T follicular helper cell (primary cell): ENCODE measurements at regions not wholly inside any gene's neighbourhood (a gene's known extent, or its start where the extent isn't known, plus 50 kb on each side); places are given as distances from the start of the nearest gene placed in this dataset.

Experiments
- DNase-seq: peaks from one replicate; pipeline ENCODE4 v3.0.0-alpha.2; 2020; ENCODE audit warnings: low read depth

GRCh38 chr9:18394847-18395351 is 79.1 kb upstream of the ADAMTSL1 start:
- no peak for DNase-seq

DNA sequence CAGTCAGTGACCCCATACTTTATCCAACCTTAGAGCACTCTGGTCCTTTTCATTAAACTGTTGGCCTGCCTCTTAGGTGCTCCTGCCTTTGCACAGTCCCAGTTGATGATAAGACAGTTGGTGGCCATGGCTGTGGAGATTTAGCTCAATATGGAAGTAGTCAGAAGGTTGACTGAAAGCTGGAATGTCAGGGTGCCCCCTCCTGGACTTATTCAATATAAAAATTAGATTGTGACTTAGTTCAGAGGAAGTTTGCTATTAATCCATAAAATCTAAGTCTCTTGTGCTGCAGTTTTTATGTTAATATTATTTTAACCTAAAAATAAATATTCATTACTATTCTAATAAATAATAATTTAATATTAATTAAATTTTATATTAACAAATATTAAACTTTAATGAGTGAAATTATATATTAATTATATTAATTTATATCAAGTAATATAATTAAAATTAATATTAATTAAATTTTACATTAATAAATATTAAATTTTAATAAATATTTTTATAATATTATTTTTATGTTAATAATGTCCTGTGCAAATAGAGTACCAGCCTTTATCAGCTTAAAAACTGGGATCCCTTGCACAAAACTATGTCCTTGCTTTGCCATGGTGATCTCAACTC is 77.7 kb upstream of the ADAMTSL1 start:
- no peak for DNase-seq

DNA sequence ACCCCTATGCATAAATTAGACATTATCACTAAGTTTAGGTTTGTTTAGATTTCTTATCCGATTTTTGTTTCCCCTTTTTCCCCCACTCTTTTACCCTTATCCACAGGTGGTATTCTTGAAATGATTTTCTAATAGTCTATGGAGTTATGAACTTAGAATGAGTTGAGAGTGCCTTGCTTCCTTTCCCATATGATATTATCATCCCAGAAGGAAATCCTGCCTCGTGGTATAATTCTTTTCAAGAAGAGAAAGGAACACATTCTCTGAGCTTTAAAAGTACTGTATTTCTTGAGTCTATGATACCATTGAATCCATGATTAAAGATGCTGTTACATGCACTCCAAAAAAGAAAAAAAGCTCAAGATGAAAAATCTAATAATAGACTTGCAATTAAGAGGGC is 76.9 kb upstream of the ADAMTSL1 start:
- no peak for DNase-seq

DNA sequence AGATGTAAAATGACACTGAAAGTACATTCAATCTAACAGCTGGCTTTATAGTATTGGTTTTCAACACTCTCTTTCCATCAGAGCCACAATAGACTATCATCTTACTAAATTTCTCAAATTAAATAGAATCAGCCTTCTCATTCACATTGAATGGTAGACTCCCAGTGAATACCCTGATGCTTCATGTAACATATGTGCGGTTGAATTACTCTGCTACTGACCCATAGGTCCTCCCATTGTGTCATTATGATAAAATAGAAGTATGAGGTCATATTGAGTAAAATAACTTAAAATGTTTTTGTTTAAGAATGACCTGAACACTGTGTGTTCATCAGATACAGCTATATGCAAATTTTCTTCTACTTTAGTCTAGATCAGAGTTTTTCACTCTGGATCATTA is 75.9 kb upstream of the ADAMTSL1 start:
- no peak for DNase-seq

GRCh38 chr9:18404434-18405029 is 69.4 kb upstream of the ADAMTSL1 start:
- no peak for DNase-seq

- no peak for DNase-seq
Measured at GRCh38 chr9:18405240-18405639, 68.7 kb upstream of the ADAMTSL1 start.

GRCh38 chr9:18410983-18411382 is 63.0 kb upstream of the ADAMTSL1 start:
- DNase-seq: no peak

GRCh38 chr9:18421391-18421790 is 52.6 kb upstream of the ADAMTSL1 start:
- no peak for DNase-seq

GRCh38 chr9:18422296-18423036 is 51.5 kb upstream of the ADAMTSL1 start:
- DNase-seq: no peak

GRCh38 chr9:18423791-18424531 is 50.0 kb upstream of the ADAMTSL1 start:
- DNase-seq: no peak
